GM21447 (cell line): ENCODE measurements at regions not wholly inside any gene's neighbourhood (a gene's known extent, or its start where the extent isn't known, plus 50 kb on each side); places are given as distances from the start of the nearest gene placed in this dataset.
"Not testable (repeated sequence)": the region's sequence is repeated elsewhere in the genome, so short reads cannot be mapped to it uniquely, and the experiment has no call there.

Experiments
- ATAC-seq: cut with Tn5 transposase; IDR thresholded peaks from one replicate; pipeline ENCODE4 v1.9.1; 2021; ENCODE audit not compliant: unreplicated experiment

- ATAC-seq: no peak
Observed at GRCh38 chr2:216776066-216776850, 80.9 kb upstream of the IGFBP5 start.

GRCh38 chr2:216775043-216775453, 79.7 kb upstream of the IGFBP5 start:
- no peak for ATAC-seq

- ATAC-seq: no peak
Observed at GRCh38 chr2:216774620-216775019, 79.3 kb upstream of the IGFBP5 start.

GRCh38 chr2:216774180-216774579, 78.8 kb upstream of the IGFBP5 start:
- no peak for ATAC-seq

DNA sequence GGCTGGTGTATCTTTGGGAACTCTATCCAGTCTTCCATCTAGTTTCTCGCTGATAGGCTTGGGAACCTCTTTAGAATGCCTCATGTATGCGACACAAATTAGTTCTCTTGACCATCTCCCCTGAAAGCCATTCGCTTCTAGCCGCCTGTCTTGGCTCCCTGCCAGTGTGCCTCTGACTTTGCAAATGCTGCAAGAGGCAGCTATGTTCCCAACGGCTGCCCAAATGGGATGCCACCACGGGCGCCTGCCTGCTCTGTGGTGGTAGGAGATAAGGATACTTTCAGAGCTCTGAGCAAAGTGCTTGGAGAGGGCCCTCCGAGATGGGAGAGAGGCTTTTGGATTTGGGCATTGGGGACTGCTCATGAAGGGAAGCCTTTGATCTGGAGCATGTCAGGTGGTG, 77.7 kb upstream of the IGFBP5 start:
- no peak for ATAC-seq

- no peak for ATAC-seq
Observed at GRCh38 chr2:216770717-216771116, 75.4 kb upstream of the IGFBP5 start.

GRCh38 chr2:216770050-216770449, 74.7 kb upstream of the IGFBP5 start:
- ATAC-seq: no peak

DNA sequence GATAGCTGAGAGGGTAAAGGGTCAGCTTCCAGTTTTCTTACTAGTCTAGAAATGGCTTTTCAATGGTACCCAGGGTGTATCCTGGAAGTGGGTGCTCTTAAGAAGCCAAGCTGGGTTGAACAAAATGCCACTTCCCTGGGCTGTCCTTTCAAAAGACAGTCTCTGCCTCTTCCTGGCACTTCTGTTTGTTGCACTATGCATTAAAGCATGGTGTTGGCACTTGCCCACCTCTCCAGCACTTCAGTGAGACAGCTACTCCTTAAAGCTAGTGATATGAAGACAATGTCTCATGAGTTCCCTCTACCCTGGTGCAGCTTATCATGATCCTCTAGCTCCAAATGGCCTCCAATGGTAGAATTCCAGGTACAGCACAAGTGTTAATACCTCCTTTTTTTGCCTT, 74.3 kb upstream of the IGFBP5 start:
- ATAC-seq: no peak

- ATAC-seq: no peak
Observed at GRCh38 chr2:216768908-216769411, 73.6 kb upstream of the IGFBP5 start.

DNA sequence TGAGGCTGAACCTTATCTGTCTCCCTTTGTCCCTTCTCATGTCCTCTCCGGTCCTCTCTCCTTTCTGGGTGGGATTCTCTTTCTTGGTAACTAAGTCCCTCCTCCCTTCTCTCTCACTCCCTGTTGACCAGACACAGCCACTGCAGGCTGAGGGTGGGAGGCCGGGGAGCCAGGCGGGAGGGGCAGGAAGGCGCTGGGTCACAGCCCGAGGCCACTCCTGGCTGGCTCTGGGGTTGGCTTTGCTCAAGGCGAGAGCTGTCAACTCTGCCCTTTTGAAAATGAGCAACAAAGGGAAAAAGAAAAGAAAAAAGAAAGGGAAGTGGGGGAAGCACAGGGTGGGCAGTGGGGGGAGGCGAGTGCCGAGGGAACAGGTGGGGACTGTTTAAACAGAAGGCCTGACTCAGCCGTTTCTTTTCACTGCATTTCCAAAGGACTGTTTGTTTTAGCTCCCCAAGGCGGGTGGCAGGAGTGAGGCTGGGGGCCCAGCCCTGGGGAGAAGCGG, 70.5 kb upstream of the IGFBP5 start:
- no peak for ATAC-seq

DNA sequence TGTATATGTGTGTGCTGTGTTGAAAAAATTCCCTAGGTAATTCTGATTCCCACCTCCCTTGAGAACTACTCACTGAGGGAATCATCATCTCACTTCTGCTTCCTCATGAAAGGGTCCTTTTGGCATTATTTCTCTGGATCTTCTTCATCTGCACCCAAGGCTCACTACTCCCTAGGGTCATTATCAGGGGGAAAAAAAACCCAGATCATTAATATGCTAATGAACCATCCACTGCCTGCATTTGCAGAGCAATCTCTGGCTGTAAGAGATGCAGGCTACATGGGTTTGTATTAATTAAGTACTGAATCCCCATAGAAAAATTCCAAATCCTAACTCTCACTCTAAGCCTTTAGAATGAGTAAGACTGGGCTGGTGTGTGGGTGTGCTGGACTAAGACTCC, 68.0 kb upstream of the IGFBP5 start:
- ATAC-seq: no peak

GRCh38 chr2:216761809-216762208, 66.5 kb upstream of the IGFBP5 start:
- ATAC-seq: no peak

DNA sequence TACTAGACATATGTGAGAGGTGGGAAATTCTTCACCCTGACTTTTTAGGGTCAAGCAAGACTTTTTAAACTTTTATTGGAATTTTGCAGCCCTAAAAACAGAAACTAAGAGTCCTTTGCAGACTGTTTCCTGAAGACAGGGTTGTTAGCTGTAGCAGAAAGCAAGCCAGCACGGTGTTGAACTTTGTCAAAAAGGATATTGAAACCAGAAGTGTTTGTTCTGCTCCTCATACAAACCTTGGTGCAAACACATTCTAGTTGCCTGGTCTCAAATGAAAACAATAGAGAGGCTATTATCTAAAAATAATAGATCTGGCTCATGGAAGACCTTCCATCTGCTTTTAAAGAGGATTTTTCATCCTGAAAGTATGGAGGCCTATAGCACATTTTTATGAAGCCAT, 65.8 kb upstream of the IGFBP5 start:
- no peak for ATAC-seq

GRCh38 chr2:216758256-216759155, 63.2 kb upstream of the IGFBP5 start:
- no peak for ATAC-seq

- ATAC-seq: no peak
Observed at GRCh38 chr2:216757532-216757931, 62.2 kb upstream of the IGFBP5 start.

GRCh38 chr2:216756435-216756834, 61.1 kb upstream of the IGFBP5 start:
- no peak for ATAC-seq

DNA sequence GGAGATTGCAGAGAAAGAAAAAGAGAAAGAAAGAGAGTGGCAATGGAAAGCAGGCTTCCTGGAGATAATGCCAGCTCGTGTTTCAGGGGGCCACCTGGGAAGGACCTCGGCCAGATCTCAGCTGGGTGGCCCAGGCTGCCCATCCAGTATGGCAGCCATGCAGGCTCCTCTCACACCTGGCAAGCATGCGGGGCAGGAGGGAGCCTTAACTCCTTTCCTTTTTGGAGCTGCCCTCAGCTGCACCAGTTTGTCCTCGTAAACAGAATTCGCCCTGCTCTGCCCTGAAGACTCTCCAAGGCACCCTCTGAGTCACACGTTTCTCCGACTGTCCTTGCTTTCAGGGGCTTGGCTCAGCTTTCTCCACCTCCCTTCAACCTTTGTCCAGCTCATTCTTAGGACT, 59.5 kb upstream of the IGFBP5 start:
- ATAC-seq: no peak

DNA sequence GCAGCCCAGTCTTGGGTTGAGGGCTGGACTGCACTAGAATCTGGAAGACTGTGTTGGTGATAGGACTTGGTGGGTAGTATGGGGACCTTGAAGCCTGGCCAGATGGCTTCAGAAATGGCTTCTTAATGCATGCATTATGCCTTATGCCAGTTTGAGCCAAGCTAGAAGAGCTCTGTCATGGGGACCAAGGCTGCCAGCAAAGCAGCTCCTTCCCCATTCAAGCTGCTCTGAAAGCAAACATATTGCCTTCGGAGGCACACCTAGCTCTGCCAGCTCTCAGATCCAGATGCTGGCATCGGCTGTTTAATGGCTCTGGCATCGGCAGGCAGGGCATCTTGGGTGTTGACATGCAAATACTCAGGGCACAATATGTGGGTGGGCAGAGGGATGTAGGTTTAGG, 59.0 kb upstream of the IGFBP5 start:
- no peak for ATAC-seq

GRCh38 chr2:216752855-216753505, 57.6 kb upstream of the IGFBP5 start:
- no peak for ATAC-seq

DNA sequence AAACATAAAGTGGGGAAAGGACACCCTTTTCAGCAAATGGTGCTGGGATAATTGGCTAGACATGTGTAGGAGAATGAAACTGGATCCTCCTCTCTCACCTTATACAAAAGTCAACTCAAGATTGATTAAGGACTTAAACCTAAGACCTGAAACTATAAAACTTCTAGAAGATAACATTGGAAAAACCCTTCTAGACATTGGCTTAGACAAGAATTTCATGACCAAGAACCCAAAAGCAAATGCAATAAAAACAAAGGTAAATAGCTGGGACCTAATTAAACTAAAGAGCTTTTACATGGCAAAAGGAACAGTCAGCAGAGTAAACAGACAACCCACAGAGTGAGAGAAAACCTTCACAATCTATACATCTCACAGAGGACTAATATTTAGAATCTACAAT, 55.4 kb upstream of the IGFBP5 start:
- not testable (repeated sequence) for ATAC-seq

DNA sequence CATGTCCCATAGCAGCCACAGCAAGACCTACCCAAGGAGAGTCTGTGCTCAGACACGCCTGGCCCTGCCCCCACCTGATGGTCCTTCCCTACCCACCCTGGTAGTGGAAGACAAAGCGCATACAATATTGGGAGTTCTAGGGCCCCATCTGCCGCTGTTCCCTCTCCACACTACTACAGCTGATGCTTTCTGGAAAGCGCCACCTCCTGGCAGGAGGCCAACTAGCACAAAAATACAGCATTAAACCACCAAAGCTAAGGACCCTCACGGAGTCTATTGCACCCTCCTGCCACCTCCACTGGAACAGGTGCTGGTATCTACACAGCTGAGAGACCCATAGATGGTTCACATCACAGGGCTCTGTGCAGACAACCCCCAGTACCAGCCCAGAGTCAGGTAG, 50.9 kb upstream of the IGFBP5 start:
- not testable (repeated sequence) for ATAC-seq
